Stomach smooth muscle (tissue), 2 donors: ENCODE measurements at regions not wholly inside any gene's neighbourhood (a gene's known extent, or its start where the extent isn't known, plus 50 kb on each side); places are given as distances from the start of the nearest gene placed in this dataset.
A peak's percentile ranks its signal among the peaks of the same experiment; 100 is the strongest.

Experiments used
- H3K27ac ChIP-seq: one replicate; pipeline ENCODE4 v1.7.0; 2013; ENCODE audit warnings: mild to moderate bottlenecking, low read length, inconsistent platforms
- H3K27me3 ChIP-seq, 2 donors: one replicate each; pipeline ENCODE4 v1.7.0; 2013; ENCODE audit warnings: low read length in 2 of 2; ENCODE audit not compliant: insufficient read depth in 2 of 2, control insufficient read depth in 1 of 2
- H3K36me3 ChIP-seq, 2 donors: one replicate each; pipeline ENCODE4 v1.7.0; 2013; ENCODE audit warnings: low read length in 2 of 2; ENCODE audit not compliant: control insufficient read depth in 2 of 2, insufficient read depth in 2 of 2
- H3K4me1 ChIP-seq: one replicate; pipeline ENCODE4 v1.7.0; 2013; ENCODE audit warnings: low read length; ENCODE audit not compliant: control insufficient read depth, insufficient read depth
- H3K4me3 ChIP-seq, 2 donors: one replicate each; pipeline ENCODE4 v1.7.0; 2013; ENCODE audit warnings: low read length in 2 of 2
- H3K9ac ChIP-seq, 2 donors: one replicate each; pipeline ENCODE4 v1.7.0; 2013; ENCODE audit warnings: low read length in 2 of 2, mild to moderate bottlenecking in 1 of 2
- H3K9me3 ChIP-seq, 2 donors: one replicate each; pipeline ENCODE4 v1.7.0; 2013; ENCODE audit warnings: low read length in 2 of 2; ENCODE audit not compliant: control insufficient read depth in 2 of 2
- donor health status: healthy.
- donor health status: Pancreatic carcinoma.

- Histone ChIP-seq H3K4me1 (peaks cover 25% of the 10 kb centered on the region), H3K36me3 (no peaks in the 10 kb centered on the region), H3K27me3 (no peaks in the 10 kb centered on the region), H3K27ac (peak overlapping the region; percentile 70), H3K4me3 (peak overlapping the region in 1 of 2 donors; percentile 8), H3K9me3 (no peaks in the 10 kb centered on the region), H3K9ac (no peak overlapping the region)
Observed at GRCh38 chr2:18790509-18791171, 201.3 kb upstream of the NT5C1B start.

GRCh38 chr2:18788592-18788991, 199.2 kb upstream of the NT5C1B start:
- Histone ChIP-seq H3K9me3 (no peaks in the 10 kb centered on the region), H3K27ac (no peak overlapping the region), H3K36me3 (no peaks in the 10 kb centered on the region), H3K4me1 (peaks cover 25% of the 10 kb centered on the region), H3K9ac (no peak overlapping the region), H3K4me3 (no peak overlapping the region), H3K27me3 (no peaks in the 10 kb centered on the region)

- Histone ChIP-seq H3K36me3 (no peaks in the 10 kb centered on the region), H3K9me3 (no peaks in the 10 kb centered on the region), H3K9ac (no peak overlapping the region), H3K27me3 (no peaks in the 10 kb centered on the region), H3K4me1 (peaks cover 22% of the 10 kb centered on the region), H3K27ac (no peak overlapping the region), H3K4me3 (no peak overlapping the region)
Observed at GRCh38 chr2:18787726-18788125, 198.4 kb upstream of the NT5C1B start.

DNA sequence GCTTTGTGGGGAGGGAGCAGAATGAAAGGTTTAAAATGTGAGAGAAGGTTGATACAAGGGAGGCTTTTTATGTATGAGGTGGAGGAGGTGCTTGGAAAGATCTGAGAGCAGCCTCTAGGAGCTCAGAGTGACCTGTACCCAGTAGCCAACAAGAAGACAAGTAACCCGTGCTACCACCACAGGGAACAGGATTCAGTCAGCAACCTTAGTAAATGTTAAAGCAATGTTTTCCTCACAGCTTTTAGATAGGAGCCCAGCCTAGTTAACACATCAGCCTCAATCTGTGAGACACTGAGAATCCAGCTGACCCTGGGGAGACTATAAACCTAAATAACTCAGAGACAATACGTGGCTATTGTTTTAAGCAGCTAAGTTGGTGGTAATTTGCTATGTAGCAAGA, 194.9 kb upstream of the NT5C1B start:
- Histone ChIP-seq H3K4me3 (no peak overlapping the region), H3K27me3 (no peaks in the 10 kb centered on the region), H3K4me1 (peaks cover 6% of the 10 kb centered on the region), H3K9me3 (no peaks in the 10 kb centered on the region), H3K9ac (no peak overlapping the region), H3K27ac (no peak overlapping the region), H3K36me3 (no peaks in the 10 kb centered on the region)

DNA sequence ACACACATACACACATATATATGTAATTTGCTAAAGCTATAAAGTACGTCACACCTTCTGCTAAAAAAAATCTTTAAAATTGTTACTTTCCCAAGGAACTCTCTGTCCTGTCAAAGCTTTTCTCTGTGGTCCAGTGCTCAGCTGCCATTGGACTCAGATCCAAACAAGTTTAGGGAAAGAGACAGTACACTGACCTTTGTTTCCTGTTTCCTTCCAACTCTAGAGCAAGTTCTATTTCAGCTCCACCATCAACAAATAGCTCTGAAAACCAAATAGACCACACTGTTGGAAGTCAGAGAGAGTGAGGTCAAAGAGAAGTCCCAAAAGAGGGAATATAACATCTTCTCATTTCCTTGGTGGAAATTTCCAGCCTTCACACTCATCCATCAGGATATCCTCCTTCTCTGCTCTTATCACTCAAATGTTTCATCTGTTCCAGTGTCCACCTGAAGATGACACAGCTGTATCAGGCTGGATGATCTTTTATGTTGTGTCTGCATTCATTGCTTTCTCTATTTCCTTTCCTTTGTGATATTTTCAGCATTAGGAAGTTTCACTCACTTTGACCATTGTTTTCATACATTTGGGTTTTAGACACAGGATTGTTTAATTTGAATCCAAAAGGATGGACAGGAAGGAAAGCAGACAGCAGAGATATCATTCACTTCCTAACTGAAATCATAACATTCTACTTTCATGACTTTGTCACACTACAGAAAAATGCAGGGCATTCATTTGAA, 192.3 kb upstream of the NT5C1B start:
- H3K27me3 ChIP-seq = no peaks in the 10 kb centered on the region
- no peak overlapping the region for H3K9ac ChIP-seq
- no peak overlapping the region for H3K4me3 ChIP-seq
- H3K9me3 ChIP-seq = no peaks in the 10 kb centered on the region
- no peak overlapping the region for H3K27ac ChIP-seq
- no peaks in the 10 kb centered on the region for H3K4me1 ChIP-seq
- H3K36me3 ChIP-seq = no peaks in the 10 kb centered on the region

- Histone ChIP-seq H3K9me3 (no peaks in the 10 kb centered on the region), H3K36me3 (no peaks in the 10 kb centered on the region), H3K4me3 (no peak overlapping the region), H3K9ac (no peak overlapping the region), H3K4me1 (no peaks in the 10 kb centered on the region), H3K27ac (no peak overlapping the region), H3K27me3 (no peaks in the 10 kb centered on the region)
Observed at GRCh38 chr2:18777250-18777812, 188.0 kb upstream of the NT5C1B start.

GRCh38 chr2:18771212-18771611, 181.8 kb upstream of the NT5C1B start:
- Histone ChIP-seq H3K27me3 (no peaks in the 10 kb centered on the region), H3K36me3 (no peaks in the 10 kb centered on the region), H3K27ac (no peak overlapping the region), H3K9ac (no peak overlapping the region), H3K9me3 (peaks cover 0 to 4% of the 10 kb centered on the region in 2 donors), H3K4me1 (no peaks in the 10 kb centered on the region), H3K4me3 (no peak overlapping the region)

DNA sequence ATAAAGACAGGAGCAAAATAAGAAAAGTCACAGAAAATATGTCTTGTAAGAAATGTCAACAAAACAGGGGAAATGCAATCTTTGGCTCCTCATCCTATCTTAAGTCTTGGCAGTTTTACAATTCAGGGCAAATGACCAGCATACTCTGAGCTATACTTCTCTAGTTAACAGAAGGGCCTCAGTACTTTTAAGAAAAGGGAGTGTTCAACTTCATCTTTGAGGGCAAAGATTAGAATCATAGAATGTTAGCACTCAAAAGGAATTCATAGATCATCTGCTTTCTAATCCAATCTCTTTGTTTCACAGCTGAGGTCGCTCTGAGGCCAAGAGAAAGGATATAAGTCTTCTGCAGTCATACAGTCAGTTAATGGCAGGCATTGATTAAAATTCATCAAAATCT, 174.0 kb upstream of the NT5C1B start:
- no peak overlapping the region for H3K9ac ChIP-seq
- H3K9me3 ChIP-seq = no peaks in the 10 kb centered on the region
- H3K4me3 ChIP-seq = no peak overlapping the region
- H3K36me3 ChIP-seq = no peaks in the 10 kb centered on the region
- no peaks in the 10 kb centered on the region for H3K4me1 ChIP-seq
- no peak overlapping the region for H3K27ac ChIP-seq
- H3K27me3 ChIP-seq = no peaks in the 10 kb centered on the region

GRCh38 chr2:18762667-18763066, 173.3 kb upstream of the NT5C1B start:
- H3K36me3 ChIP-seq = no peaks in the 10 kb centered on the region
- no peak overlapping the region for H3K4me3 ChIP-seq
- no peak overlapping the region for H3K9ac ChIP-seq
- H3K27ac ChIP-seq = no peak overlapping the region
- H3K27me3 ChIP-seq = no peaks in the 10 kb centered on the region
- H3K9me3 ChIP-seq = no peaks in the 10 kb centered on the region
- H3K4me1 ChIP-seq = no peaks in the 10 kb centered on the region

DNA sequence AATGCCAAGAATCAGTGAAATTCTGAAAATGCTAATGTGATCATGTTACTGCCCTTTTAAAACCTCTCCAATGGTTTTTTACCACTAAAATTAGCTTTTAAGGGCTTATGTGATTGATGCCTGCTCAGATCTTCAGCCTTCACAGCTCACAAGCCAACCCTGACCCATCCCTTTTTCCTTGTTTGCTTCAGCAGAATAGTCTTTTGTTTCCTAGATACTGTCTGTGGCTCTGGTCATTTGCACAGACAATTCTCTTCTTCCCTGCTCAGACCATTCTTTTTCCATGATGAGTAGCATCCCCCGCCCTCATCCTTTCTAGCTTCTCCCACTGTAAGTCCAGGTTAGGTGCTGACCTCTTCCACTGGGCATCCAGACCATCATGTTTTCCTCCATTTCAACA, 164.9 kb upstream of the NT5C1B start:
- Histone ChIP-seq H3K27me3 (no peaks in the 10 kb centered on the region), H3K9me3 (no peaks in the 10 kb centered on the region), H3K9ac (no peak overlapping the region), H3K4me3 (no peak overlapping the region), H3K27ac (no peak overlapping the region), H3K4me1 (no peaks in the 10 kb centered on the region), H3K36me3 (no peaks in the 10 kb centered on the region)

DNA sequence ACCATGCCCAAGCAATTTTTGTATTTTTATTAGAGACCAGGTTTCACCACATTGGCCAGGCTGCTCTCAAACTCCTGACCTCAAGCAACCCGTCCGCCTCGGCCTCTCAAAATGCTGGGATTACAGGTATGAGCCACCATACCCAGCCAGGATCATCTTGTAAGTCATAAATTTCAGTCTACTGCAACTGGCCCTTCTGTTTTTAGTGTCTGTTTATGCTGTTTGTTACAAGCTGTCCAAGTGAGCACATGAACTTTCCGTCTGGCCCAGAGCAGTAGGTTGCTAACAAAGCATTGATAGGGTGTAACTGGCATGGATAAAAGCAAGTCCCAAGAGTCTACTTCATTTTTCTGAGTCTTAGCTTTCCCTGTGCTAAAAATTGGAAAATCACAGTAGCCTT, 164.4 kb upstream of the NT5C1B start:
- Histone ChIP-seq H3K4me1 (no peaks in the 10 kb centered on the region), H3K27me3 (no peaks in the 10 kb centered on the region), H3K36me3 (no peaks in the 10 kb centered on the region), H3K9me3 (no peaks in the 10 kb centered on the region), H3K27ac (no peak overlapping the region), H3K9ac (no peak overlapping the region), H3K4me3 (no peak overlapping the region)
